NCI-H2227 (cell line): ENCODE measurements at regions not wholly inside any gene's neighbourhood (a gene's known extent, or its start where the extent isn't known, plus 50 kb on each side); places are given as distances from the start of the nearest gene placed in this dataset.

Source experiments
- DNase-seq: peaks from one replicate; lab custom pipeline; 2025; ENCODE audit not compliant: unreplicated experiment; lab: John Stamatoyannopoulos, UW

DNA sequence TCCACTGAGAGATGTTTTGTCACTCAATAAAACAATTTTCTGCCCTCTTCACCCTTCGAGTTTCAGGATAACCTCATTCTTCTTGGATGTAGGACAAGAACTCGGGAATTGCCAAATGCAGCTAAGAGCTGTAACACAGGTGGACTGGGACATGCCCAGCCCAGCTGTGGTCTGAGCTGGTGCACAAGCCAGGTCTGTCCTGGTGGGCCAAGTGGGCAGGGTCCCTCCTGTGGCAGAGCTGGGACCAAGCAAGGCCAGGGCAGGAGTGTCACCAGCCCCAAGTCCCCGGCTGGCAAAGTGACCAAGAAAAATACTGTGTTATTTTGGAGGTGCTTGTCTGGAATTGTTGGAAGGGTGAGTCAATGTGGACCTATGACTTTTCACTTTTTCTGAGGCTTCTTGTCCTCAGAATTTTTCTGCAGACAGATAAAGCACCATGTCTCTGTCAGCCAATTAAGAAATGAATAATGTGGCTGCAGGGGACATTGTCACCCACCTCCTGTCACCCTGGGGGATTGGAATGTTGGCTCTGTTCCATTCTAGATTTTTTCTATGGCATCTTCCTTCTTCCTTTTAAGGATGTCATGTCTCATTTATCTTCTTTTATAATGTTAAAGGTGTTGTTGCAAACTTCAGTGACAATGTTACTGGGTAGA, 645.2 kb upstream of the EPHA6 start:
- DNase-seq: no peak

DNA sequence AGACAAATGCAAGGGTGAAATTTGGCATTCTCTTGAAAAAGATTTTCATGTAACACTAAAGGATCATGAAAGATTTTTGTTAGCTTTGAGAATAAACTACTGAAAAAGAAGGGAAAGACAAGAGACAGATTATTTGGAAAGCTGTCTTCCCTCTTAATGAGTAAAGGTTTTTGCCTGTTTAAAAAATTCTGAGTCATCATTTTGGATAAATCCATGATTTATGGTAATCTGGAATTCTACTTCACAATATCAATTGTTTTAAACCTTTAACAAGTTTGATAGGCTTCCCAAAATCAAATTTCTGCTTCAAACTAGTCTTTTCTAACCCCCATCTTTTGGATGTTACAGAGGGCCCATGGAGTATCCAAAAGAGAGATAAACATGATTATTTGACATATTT, 641.5 kb upstream of the EPHA6 start:
- DNase-seq: no peak

DNA sequence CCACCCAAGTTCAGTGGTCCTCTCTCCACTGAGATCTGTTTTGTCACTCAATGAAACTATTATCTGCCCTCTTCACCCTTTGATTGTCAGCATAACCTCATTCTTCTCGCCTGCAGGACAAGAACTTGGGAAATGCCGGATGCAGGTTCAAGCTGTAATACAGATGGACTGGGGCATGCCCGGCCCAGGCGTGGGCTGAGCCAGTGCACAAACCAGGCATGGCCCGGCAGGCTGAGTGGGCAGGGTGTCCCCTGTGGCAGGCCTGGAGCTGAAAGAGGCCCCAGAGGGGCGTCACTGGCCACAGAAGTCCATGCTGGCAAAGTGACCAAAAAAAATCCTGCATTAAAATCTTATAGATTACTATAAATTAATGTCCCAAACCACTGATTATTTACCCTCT, 638.9 kb upstream of the EPHA6 start:
- DNase-seq: no peak

DNA sequence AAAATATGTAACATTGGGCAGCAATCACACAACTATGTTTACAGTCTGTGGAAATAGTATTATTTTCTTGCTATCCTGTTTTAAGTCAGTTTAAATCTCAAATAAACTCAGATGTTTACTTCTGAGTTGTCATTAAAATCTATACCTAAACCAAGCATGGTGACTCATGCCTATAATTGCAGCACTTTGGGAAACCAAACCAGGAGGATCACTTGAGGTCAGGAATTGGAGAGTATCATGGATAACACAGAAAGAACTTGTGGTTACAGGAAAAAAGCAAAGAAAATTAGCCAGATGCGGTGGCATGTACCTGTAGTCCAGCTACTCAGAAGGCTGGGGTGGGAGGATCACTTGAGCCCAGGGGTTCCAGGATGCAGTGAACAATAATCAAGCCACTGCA, 631.6 kb upstream of the EPHA6 start:
- no peak for DNase-seq

DNA sequence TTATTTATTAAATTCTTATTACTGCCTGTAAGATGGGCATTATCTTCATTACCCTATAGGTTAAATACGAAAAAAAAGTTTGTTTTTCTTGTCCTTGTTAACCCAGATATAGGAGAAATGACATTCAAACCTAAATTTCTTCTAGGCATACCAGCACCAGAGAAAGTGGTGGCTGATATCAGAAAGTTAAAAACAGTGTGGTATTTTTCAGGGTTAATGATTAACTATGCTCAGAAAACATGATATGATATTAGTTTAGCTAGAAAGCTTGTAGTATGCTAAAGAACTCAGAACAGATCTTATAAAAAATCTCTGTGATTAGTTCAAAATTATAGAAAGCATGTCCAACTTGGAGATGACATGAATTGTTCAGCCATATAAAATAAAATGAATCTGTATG, 630.5 kb upstream of the EPHA6 start:
- DNase-seq: no peak

DNA sequence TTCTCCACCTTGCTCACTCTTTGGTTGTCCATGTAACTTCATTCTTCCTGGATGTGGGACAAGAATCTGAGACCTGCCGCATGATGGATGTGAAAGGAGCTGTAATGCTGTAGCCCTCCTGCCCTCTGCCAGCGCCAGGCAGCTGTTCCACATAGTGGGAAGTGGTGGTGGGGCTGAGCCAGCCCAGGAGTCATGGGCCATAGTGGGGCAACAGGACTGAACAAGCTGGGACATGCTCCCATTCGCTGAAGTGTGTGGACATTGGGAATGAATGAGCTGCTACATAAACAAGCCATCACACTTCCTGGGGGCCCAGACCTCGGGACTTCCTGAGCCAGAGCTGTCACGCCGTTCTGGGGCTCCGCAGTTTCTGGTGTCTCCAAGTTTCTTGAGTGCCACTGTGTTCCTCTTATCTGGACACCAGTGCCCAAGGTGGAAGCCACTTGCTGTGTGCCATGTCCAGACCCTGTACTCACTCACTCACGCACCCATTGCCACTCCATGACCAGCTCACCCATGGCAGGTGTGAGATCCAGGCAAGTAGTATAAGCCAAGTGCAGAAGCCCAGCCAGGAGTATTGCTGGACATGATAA, 624.3 kb upstream of the EPHA6 start:
- DNase-seq: no peak

DNA sequence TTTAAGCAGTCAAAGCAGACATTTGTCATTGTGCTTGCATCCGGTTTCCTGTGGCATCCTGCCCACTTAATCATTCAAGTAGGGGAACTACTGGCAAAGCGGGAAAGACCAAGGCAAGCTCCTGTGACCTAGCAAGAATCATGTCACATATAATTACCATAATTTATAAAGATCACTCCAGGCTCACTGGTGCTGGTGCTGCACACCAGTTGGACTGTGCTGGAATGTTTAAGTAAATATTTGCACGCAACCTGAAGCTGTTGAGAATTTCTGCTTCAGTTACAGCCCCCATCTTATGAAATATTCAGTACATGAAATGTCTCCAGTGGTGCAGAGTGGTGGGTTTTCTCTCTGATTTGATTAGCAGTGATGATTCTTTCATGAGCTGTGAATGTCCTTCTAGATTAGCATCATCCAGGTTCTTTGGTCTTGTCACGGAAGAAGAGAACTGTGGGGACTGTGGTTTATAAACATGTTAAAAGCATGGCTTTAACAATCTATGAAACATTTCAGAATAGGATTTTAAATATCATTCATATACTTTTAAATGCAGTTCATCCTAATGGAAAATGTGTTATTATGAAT, 621.3 kb upstream of the EPHA6 start:
- no peak for DNase-seq

DNA sequence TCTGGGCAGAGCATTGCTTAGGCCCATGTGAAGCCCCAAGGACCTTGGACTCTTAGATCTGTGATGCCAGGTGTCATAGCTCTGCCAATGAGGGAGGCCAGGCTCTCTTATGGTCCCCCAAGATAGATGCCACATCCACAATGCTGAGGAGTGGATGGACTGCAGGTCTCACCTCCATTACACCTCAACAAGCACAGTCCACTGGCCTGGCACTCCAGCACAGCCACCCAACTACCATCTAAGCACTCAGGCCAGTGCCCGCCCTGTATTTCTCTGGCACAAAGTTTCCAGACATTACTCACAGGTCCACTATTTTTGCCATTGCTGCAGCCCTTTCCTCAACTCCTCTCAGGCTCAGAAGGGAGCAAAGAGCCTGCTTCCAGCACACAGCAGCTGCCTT, 613.5 kb upstream of the EPHA6 start:
- DNase-seq: no peak

DNA sequence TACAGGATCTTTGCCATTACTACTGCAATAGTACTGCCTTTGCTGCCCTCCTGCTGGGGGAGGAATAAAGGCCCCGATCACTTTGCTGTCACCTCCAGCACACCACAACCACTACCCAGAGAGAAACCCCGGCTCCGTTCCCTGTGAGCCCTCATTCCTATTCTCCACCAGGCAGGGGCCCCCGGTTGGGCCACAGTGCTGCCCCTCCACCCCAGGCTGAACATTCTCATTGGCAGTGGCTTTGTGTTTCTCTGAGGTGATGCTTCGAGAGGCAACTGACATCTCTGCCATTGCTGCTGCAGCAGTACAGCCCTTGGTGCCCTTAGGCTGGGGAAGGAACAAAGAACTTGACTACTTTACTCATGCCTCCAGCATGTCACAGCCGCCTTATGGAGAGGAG, 612.9 kb upstream of the EPHA6 start:
- DNase-seq: no peak

DNA sequence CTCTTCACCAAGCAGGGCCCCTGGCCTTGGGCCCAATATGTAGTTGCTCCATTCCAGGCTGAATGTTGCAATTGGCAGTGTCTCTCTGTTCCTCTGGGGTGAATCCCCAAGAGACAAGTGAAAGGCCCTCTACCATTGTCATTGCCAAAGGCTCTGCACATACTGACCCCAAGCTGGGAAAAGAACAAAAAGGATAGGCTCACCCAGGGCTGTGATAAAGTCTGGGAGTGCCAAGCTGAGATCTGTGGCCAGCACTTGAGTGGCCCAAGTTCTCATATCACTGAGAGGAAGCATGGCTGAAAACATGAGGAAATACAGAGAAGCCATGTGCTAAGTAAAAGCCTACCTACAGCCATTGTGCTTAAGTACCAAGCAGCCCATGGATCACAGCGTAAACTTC, 612.2 kb upstream of the EPHA6 start:
- no peak for DNase-seq

DNA sequence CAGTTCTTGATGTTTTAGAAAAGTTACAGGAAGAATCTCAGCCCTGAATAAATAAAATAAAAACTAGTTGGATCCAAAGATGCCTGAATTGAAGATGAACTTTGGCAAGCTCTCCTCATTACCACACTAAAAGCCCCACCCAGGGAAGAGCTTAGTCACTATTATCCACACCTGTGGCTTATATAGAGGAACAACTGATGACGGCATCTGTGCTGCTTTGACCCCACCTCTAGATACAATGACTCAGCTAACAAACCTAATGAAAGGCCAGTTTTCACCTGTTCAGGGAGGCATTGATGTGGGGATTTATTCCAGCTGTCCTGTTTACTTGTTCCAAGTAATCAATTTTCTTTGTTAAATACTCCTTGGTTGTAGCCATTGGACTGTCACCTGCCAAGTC, 604.7 kb upstream of the EPHA6 start:
- no peak for DNase-seq

DNA sequence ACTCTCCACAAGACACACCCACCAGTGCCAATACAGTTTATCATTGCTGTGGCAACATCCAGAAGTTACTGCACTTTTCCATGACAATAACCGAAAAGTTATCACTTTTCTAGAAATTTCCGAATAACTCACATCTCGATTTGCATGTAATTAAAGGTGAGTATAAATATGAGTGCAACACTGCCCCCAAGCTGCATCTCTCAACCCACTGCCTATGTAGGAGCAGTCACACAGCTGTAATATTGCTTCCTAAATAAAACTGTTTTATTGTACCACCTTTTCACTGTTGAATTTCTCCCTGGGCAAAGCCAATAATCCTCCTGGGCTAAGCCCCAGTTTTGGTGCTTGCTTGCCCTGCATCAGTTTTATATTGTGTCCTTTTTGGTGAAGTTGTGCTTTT, 601.0 kb upstream of the EPHA6 start:
- no peak for DNase-seq

DNA sequence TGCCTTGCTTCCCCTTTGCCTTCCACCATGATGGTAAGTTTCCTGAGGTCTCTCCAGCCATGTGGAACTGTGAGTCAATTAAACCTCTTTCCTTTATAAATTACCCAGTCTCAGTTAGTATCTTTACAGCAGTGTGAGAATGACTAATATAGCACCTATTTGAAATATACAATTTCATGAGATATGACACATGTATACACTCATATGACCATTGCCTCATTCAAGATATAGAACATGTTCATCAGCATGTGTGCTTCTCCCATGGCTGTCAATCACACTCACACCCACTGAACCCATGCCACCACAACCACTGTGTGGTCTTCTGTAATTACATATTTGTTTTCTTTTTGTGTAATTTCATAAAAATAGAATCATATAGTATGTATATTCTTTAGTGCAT, 599.5 kb upstream of the EPHA6 start:
- DNase-seq: no peak

DNA sequence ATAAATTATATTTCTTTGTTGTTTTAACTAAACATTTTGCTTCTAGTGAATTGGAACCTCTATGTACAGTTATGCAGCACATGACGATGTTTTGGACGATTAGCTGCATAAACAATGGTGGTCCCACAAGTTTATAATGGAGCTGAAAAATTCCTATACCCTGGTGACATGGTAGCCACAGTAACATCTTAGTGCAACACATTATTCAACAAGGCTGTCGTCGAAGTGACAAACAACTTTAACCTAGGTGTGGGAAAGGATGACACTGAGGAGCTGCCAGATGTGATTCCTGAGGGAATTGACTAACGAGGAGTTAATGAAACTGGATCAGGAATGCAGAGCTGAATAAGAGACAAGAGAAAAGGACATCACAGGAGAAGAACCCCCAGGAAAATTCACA, 588.9 kb upstream of the EPHA6 start:
- DNase-seq: no peak

DNA sequence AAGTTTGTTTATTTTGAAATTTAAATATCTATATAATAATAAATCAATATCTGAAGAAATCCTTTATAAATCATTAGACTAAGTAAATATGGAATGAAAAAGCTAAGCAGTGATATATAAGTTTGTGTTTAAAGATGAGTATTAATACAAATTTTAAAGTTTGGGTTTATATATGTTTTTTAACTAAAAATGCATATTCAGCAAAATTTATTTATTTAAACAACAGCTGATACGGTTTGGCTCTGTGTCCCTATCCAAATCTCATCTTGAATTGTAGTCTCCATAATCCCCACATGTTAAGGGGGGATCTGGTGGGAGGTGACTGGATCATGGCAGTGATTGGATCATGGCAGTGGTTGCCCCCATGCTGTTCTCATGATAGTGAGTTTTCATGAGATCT, 580.7 kb upstream of the EPHA6 start:
- no peak for DNase-seq

DNA sequence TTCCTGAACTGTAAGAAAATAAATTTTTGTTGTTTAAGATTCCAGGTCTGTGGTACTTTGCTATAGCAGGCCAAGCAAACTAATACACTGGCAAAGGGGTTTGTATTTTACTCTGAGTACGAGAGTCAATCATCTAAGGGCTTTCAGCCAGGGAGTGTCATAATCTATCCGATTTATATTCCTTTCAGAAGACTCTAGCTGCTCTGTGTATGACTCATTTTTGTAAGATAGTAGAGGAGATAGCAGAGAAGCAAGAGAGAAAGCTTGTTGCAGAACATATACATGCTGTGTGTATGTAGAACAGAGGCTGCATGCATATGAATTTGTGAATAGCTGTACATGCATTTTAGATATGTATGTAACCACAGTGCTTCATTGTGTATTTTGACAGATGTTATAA, 577.9 kb upstream of the EPHA6 start:
- no peak for DNase-seq

DNA sequence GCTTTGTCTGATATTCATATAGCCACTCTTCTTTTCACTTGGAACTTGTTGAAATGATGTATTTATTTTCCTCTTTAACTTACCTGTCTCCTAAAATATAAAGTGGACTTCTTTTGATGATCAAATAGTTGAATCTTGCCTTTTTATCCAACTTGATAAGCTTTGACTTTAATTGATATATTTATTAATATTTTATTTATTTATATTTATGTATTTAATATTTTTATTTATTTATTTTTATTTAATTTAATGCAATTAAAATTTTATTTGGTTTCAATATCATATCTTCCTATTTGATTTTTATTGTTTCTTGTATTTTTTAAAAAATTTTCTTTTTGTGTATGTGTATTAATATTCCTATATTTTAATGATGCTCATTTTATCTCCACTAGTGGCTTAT, 555.1 kb upstream of the EPHA6 start:
- no peak for DNase-seq

DNA sequence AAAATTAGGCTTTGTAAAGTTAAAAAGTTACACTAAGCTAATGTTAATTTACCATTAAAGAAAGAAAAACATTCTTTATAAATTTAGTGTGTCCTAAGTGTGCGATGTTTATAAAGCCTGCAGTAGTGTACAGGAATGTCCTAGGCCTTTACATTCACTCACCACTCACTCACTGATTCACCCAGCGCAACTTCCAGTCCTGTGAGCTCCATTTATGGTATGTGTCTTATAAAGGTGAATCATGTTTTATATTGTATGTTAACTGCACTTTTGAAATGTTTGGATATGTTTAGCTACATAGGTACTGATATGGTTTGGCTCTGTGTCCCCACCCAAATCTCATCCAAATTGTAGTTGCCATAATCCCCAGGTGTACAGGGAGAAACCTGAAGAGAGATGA, 549.7 kb upstream of the EPHA6 start:
- DNase-seq: no peak

DNA sequence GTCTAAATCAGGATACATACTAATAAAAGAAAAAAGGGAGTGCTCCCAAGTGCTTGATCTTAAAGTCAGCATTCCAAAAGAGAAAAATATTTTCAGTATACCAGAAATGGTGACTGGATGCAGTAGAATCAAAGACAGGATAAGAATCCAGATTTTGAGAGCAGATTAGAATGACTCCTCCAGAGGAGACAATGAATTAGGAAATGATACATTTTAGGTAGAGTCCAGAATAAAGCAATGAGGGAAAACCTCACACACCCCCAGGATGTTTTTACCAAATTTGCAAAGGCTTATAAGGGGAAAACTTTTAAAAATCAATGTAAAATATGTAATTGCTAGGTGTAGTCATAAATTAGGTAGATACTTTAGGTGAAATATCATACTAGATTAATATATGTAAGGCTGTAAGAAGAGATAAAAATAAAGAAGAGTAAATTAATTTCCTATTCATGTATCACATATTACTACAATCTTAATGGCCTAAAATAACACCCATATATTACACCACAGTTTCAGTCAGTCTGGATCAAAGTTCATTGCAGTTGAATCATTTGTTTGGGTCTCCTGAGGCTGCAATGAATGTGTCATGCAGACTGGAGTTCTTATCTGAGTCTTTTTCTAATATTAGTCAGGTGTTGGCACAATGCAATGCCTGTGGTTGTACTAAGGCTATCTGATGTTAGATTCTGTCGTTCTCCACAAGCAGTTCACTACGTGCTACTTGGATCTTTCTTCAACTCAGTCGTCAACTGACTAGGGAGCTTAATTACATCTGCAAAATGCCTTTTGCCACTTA, 547.8 kb upstream of the EPHA6 start:
- DNase-seq: no peak

DNA sequence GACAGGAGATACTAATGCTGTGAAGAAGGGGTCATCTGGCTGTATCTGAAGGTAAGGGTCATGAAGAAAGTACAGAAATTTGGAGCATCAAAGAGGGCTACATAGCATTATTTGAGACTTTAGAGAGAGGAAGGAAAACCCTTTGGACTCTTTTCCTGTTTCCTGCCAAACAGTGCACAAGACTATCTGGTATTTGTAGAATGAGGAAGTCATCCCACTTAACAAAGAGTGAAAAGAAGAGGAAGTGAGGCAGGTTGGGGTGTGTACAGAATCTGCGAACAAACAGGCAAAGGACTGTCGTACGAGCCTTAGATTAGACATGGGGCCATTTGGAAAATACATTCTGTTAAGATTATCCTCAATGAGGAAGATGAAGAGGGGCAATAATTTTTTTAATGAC, 546.8 kb upstream of the EPHA6 start:
- DNase-seq: no peak

DNA sequence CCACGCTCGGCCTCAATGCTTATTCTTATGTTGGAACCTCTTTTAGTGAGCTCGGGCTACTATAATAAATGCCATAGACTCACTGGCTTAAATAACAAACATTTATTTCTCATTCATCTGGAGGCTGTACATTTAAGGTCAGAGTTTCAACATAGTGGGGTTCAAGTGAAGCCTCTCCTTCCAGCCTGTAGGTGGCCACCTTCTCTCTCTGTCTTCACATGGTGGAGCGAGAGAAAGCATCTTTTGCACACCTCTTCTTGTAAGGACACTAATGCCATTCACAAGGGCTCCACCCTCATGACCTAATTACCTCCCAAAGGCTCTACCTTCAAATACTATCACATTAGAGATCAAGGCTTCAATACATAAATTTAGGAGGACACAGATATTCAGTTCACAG, 520.3 kb upstream of the EPHA6 start:
- no peak for DNase-seq

DNA sequence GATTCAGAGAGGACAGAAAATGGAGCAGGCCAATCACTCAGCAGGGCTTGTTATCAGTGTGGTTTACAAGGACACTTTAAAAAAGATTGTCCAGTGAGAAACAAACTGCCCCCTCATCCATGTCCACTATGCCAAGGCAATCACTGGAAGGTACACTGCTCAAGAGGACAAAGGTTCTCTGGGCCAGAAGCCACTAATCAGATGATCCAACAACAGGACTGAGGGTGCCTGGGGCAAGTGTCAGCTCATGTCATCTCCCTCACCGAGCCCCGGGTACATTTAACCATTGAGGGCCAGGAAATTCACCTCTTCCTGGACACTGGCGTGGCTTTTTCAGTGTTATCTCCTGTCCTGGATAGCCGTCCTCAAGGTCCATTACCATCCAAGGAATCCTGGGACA, 513.7 kb upstream of the EPHA6 start:
- DNase-seq: no peak
